IMR-90 (cell line): ENCODE measurements at regions not wholly inside any gene's neighbourhood (a gene's known extent, or its start where the extent isn't known, plus 50 kb on each side); places are given as distances from the start of the nearest gene placed in this dataset.
A peak's percentile ranks its signal among the peaks of the same experiment; 100 is the strongest.

ENCODE experiments used
- ATAC-seq: fragments of 200-7000 bp; cut with Tn5 transposase; 2 replicates; pipeline ENCODE4 v1.9.1; 2020; ENCODE audit warnings: low read depth, mild to moderate bottlenecking, moderate library complexity
- BruUV-seq: library from RNA; stranded (reverse); fragments of 400-500 nt; replicated peaks from 2 replicates; lab custom pipeline; 2021; lab: Mats Ljungman, UMichigan
- CTCF ChIA-PET: fragments of 300-600 bp; formaldehyde crosslinking; extraction: SDS; loops from one replicate; lab custom pipeline; 2021; ENCODE audit warnings: antibody characterized with exemption; lab: Yijun Ruan, JAX
- POLR2A ChIA-PET: fragments of 300-600 bp; sonication (Branson Sonifier 250); formaldehyde crosslinking; loops from one replicate; lab custom pipeline; 2022; ENCODE audit warnings: antibody characterized with exemption; ENCODE audit not compliant: unreplicated experiment; lab: Charles Lee
- DNase-seq: peaks from one replicate; pipeline ENCODE4 v3.0.0; 2013
- H2AFZ ChIP-seq: replicated peaks from 2 replicates; pipeline ENCODE3; 2013; ENCODE audit warnings: low read length, mild to moderate bottlenecking; ENCODE audit not compliant: poor library complexity
- H2AK5ac ChIP-seq: 2 replicates; pipeline ENCODE4 v1.6.1; 2013; ENCODE audit warnings: low read depth, low read length, inconsistent platforms
- H2AK9ac ChIP-seq: replicated peaks from 2 replicates; pipeline ENCODE3; 2013; ENCODE audit warnings: mild to moderate bottlenecking, low read depth, low read length, moderate library complexity; ENCODE audit not compliant: poor library complexity
- H2BK120ac ChIP-seq: 2 replicates; pipeline ENCODE4 v1.6.1; 2013; ENCODE audit warnings: low read depth, low read length, inconsistent platforms
- H2BK15ac ChIP-seq: 3 replicates; pipeline ENCODE4 v1.6.1; 2013; ENCODE audit warnings: low read depth, low read length, inconsistent platforms
- H2BK20ac ChIP-seq: 2 replicates; pipeline ENCODE4 v1.6.1; 2013; ENCODE audit warnings: low read depth, mild to moderate bottlenecking, inconsistent platforms, low read length, moderate library complexity
- H2BK5ac ChIP-seq: 2 replicates; pipeline ENCODE4 v1.6.1; 2013; ENCODE audit warnings: mild to moderate bottlenecking, low read depth, low read length, inconsistent platforms; ENCODE audit not compliant: poor library complexity, severe bottlenecking
- H3K14ac ChIP-seq: replicated peaks from 2 replicates; pipeline ENCODE4 v1.6.1; 2013; ENCODE audit warnings: low read depth, low read length, inconsistent platforms
- H3K18ac ChIP-seq: 2 replicates; pipeline ENCODE4 v1.6.1; 2013; ENCODE audit warnings: low read depth, low read length, control low read depth
- H3K23ac ChIP-seq: 2 replicates; pipeline ENCODE4 v1.6.1; 2013; ENCODE audit warnings: low read depth, low read length, inconsistent platforms
- H3K27ac ChIP-seq: 2 replicates; pipeline ENCODE4 v1.5.1; 2013; ENCODE audit warnings: mild to moderate bottlenecking, control low read depth, low read length; ENCODE audit not compliant: insufficient read depth
- H3K27me3 ChIP-seq: 2 replicates; pipeline ENCODE4 v1.6.1; 2013; ENCODE audit warnings: low read length; ENCODE audit not compliant: control insufficient read depth, insufficient read depth
- H3K36me3 ChIP-seq: 2 replicates; pipeline ENCODE4 v1.6.1; 2013; ENCODE audit warnings: low read length, mixed read lengths; ENCODE audit not compliant: control insufficient read depth, insufficient read depth
- H3K4ac ChIP-seq: 2 replicates; pipeline ENCODE4 v1.6.1; 2013; ENCODE audit warnings: low read depth, low read length, inconsistent platforms
- H3K4me1 ChIP-seq: 2 replicates; pipeline ENCODE4 v1.6.1; 2013; ENCODE audit warnings: low read length, mixed read lengths; ENCODE audit not compliant: control insufficient read depth, insufficient read depth
- H3K4me2 ChIP-seq: 2 replicates; pipeline ENCODE4 v1.6.1; 2013; ENCODE audit warnings: low read depth, mild to moderate bottlenecking, control low read depth, low read length, moderate library complexity
- H3K4me3 ChIP-seq: 2 replicates; pipeline ENCODE4 v1.5.1; 2013; ENCODE audit warnings: low read depth, mild to moderate bottlenecking, control low read depth, low read length, moderate library complexity; ENCODE audit not compliant: insufficient read depth
- H3K56ac ChIP-seq: 2 replicates; pipeline ENCODE4 v1.6.1; 2013; ENCODE audit warnings: low read length, inconsistent platforms; ENCODE audit not compliant: insufficient read depth; ENCODE audit errors: extremely low read depth
- H3K79me1 ChIP-seq, 2 experiments: 2 replicates each; pipeline ENCODE4 v1.6.1; 2013; ENCODE audit warnings: low read length in 2 of 2, inconsistent platforms in 1 of 2, low read depth in 1 of 2
- H3K9ac ChIP-seq: 2 replicates; pipeline ENCODE4 v1.6.1; 2013; ENCODE audit warnings: low read depth, low read length, control low read depth
- H3K9me1 ChIP-seq: 2 replicates; pipeline ENCODE4 v1.6.1; 2013; ENCODE audit warnings: low read length, inconsistent platforms; ENCODE audit not compliant: insufficient read depth
- H3K9me3 ChIP-seq: 2 replicates; pipeline ENCODE4 v1.6.1; 2013; ENCODE audit warnings: low read length; ENCODE audit not compliant: control insufficient read depth, insufficient read depth
- H4K20me1 ChIP-seq: 2 replicates; pipeline ENCODE4 v1.6.1; 2013; ENCODE audit warnings: low read length, inconsistent platforms; ENCODE audit not compliant: insufficient read depth
- H4K5ac ChIP-seq: 2 replicates; pipeline ENCODE4 v1.6.1; 2013; ENCODE audit warnings: mild to moderate bottlenecking, low read depth, low read length, control low read depth
- H4K8ac ChIP-seq, 2 experiments: 2 replicates each; pipeline ENCODE4 v1.6.1; 2013; ENCODE audit warnings: low read depth in 2 of 2, low read length in 2 of 2, control low read depth in 1 of 2, inconsistent platforms in 1 of 2
- H4K91ac ChIP-seq: 2 replicates; pipeline ENCODE4 v1.6.1; 2013; ENCODE audit warnings: low read depth, low read length, inconsistent platforms; ENCODE audit not compliant: insufficient read depth
- BHLHE40 ChIP-seq: fragments of 150-350 bp; IDR thresholded peaks from 2 replicates; pipeline ENCODE4 v1.6.1; 2016; ENCODE audit warnings: mild to moderate bottlenecking, low read depth, low read length
- CEBPB ChIP-seq: IDR thresholded peaks from 2 replicates; pipeline ENCODE4 v1.6.1; 2012; ENCODE audit warnings: low read depth, low read length, improper control_type of control experiment
- CHD1 ChIP-seq: IDR thresholded peaks from 2 replicates; pipeline ENCODE4 v1.6.1; 2012; ENCODE audit warnings: low read depth, low read length, improper control_type of control experiment
- CTCF ChIP-seq: conservative IDR thresholded peaks from 2 replicates; pipeline ENCODE4 v1.5.1; 2012; ENCODE audit warnings: mild to moderate bottlenecking, low read depth, low read length, improper control_type of control experiment
- ELK1 ChIP-seq: fragments of 150-350 bp; IDR thresholded peaks from 2 replicates; pipeline ENCODE4 v1.6.1; 2016; ENCODE audit warnings: low read depth, mild to moderate bottlenecking, low read length, moderate library complexity, borderline replicate concordance
- FOS ChIP-seq: fragments of 150-350 bp; IDR thresholded peaks from 2 replicates; pipeline ENCODE4 v1.6.1; 2016; ENCODE audit warnings: low read depth, low read length
- MAFK ChIP-seq: IDR thresholded peaks from 2 replicates; pipeline ENCODE4 v1.6.1; 2012; ENCODE audit warnings: low read depth, low read length, improper control_type of control experiment
- MAZ ChIP-seq: IDR thresholded peaks from 2 replicates; pipeline ENCODE4 v1.6.1; 2012; ENCODE audit warnings: low read depth, mild to moderate bottlenecking, low read length, improper control_type of control experiment, moderate library complexity, borderline replicate concordance
- MXI1 ChIP-seq: IDR thresholded peaks from 2 replicates; pipeline ENCODE4 v1.6.1; 2012; ENCODE audit warnings: low read depth, mild to moderate bottlenecking, low read length, moderate library complexity, borderline replicate concordance
- NFE2L2 ChIP-seq: fragments of 150-350 bp; IDR thresholded peaks from 2 replicates; pipeline ENCODE4 v1.6.1; 2016; ENCODE audit warnings: low read depth, mild to moderate bottlenecking, low read length
- RAD21 ChIP-seq: IDR thresholded peaks from 2 replicates; pipeline ENCODE4 v1.6.1; 2012; ENCODE audit warnings: low read length, improper control_type of control experiment
- RCOR1 ChIP-seq: IDR thresholded peaks from 2 replicates; pipeline ENCODE4 v1.6.1; 2012; ENCODE audit warnings: mild to moderate bottlenecking, low read length, improper control_type of control experiment; ENCODE audit not compliant: insufficient replicate concordance
- RFX5 ChIP-seq: IDR thresholded peaks from 2 replicates; pipeline ENCODE4 v1.8.0; 2012; ENCODE audit warnings: low read depth, mild to moderate bottlenecking, low read length, moderate library complexity
- SMC3 ChIP-seq: fragments of 150-350 bp; IDR thresholded peaks from 2 replicates; pipeline ENCODE4 v1.6.1; 2016; ENCODE audit warnings: low read depth, mild to moderate bottlenecking, antibody characterized with exemption, low read length, moderate library complexity
- USF2 ChIP-seq: fragments of 150-350 bp; IDR thresholded peaks from 2 replicates; pipeline ENCODE4 v1.6.1; 2017; ENCODE audit warnings: mild to moderate bottlenecking, antibody characterized with exemption, low read length, low read depth
- WGBS, 2 experiments: methylation state at CpG; one replicate each; pipeline versions ENCODE4 v1.1.5 to v1.1.7; 2013; ENCODE audit warnings: missing lambda C conversion rate in 2 of 2; ENCODE audit not compliant: insufficient read length in 1 of 2; ENCODE audit errors: extremely low coverage in 2 of 2; 5-methylcytosine and 5-hydroxymethylcytosine counted together
- dilution Hi-C: fragments of 300-500 bp; cut with HindIII; formaldehyde crosslinking; loops from one replicate; pipeline ENCODE4 v1.14.3; 2018; ENCODE audit warnings: low sequenced_read_pairs; ENCODE audit not compliant: unreplicated experiment
- in situ Hi-C: fragments of 300-500 bp; cut with MboI; formaldehyde crosslinking; loops from 3 replicates; pipeline ENCODE4 v1.14.3; 2019; ENCODE audit warnings: low sequenced_read_pairs, inconsistent platforms, mixed read lengths
- intact Hi-C: fragments of 100-400 bp; cut with micrococcal nuclease; formaldehyde crosslinking; loops from 2 replicates; pipeline ENCODE4 v1.10.0; 2022

- H2BK15ac ChIP-seq = no peak overlapping the region
- H4K20me1 ChIP-seq = no peaks in the 10 kb centered on the region
- DNase-seq (peak; percentile 41), ATAC-seq (peak; percentile 32; the same call in 1 of the 2 replicates)
- H3K27me3 ChIP-seq = no peaks in the 10 kb centered on the region
- no peak overlapping the region for H2AFZ ChIP-seq
- no peak overlapping the region for H3K9ac ChIP-seq
- H3K18ac ChIP-seq = no peak overlapping the region
- no peaks in the 10 kb centered on the region for H3K4me1 ChIP-seq
- ChIA-PET CTCF (no interaction called here), POLR2A (no interaction called here)
- no peaks in the 10 kb centered on the region for H3K36me3 ChIP-seq
- no peaks in the 10 kb centered on the region for H3K9me3 ChIP-seq
- H3K4me3 ChIP-seq = no peak overlapping the region
- no peak overlapping the region for H4K8ac ChIP-seq
- no peak overlapping the region for H4K5ac ChIP-seq
- H2BK120ac ChIP-seq = no peak overlapping the region
- dilution Hi-C loops = no loop called here
- no peak overlapping the region for H3K4me2 ChIP-seq
- WGBS, 2 experiments = no CpG with 5 or more reads among the region's 6 CpGs
- BruUV-seq = no TSS peak
- no peak overlapping the region for H4K91ac ChIP-seq
- no peak overlapping the region for H2BK20ac ChIP-seq
- H3K9me1 ChIP-seq = no peaks in the 10 kb centered on the region
- TF ChIP-seq MAFK = no peak
- no peak for TF ChIP-seq RAD21
- no peak for TF ChIP-seq ELK1
- no peak for TF ChIP-seq CTCF
- no peak for TF ChIP-seq NFE2L2
- TF ChIP-seq BHLHE40 = no peak
- TF ChIP-seq RCOR1 = no peak
- TF ChIP-seq USF2 = no peak
- TF ChIP-seq CHD1 = no peak
- TF ChIP-seq MAZ = no peak
- TF ChIP-seq SMC3 = no peak
- no peak for TF ChIP-seq MXI1
- no peak for TF ChIP-seq FOS
- no peak for TF ChIP-seq RFX5
- TF ChIP-seq CEBPB = no peak
- in situ Hi-C loops = no loop called here
- no peaks in the 10 kb centered on the region for H3K79me1 ChIP-seq
- H2AK9ac ChIP-seq = no peak overlapping the region
- H3K4ac ChIP-seq = no peak overlapping the region
- no peak overlapping the region for H3K27ac ChIP-seq
- no peak overlapping the region for H2AK5ac ChIP-seq
- H2BK5ac ChIP-seq = no peak overlapping the region
- H3K23ac ChIP-seq = no peak overlapping the region
- H3K56ac ChIP-seq = no peak overlapping the region
- intact Hi-C loops = no loop called here
- no peak overlapping the region for H3K14ac ChIP-seq
Observed at GRCh38 chr6:166825553-166826145, 130.7 kb downstream of the RNASET2 start.
